ENCODE measurements at regions not wholly inside any gene's neighbourhood (a gene's known extent, or its start where the extent isn't known, plus 50 kb on each side); places are given as distances from the start of the nearest gene placed in this dataset.

DNA sequence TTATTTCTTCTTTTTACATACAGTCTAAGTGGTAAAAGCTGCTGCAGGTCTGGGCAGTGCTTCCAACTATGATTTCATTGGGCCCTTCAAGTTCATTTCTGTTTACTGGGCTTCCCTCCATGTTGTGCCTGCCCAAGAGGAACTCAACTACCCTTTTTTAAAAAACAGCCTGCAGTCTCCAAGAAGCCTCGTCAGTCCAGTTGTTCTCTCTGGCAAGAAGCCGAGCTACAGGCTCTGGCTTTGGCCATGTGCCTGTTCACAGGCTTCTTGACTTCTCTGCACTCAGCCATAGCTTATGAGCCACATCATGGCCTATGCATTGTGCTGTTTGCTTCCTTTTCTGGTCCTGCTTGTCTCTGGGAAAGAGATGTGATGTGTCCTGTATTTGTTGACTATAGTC lies 119.7 kb upstream of the PJA2 start:
- no peak for DNase-seq

DNA sequence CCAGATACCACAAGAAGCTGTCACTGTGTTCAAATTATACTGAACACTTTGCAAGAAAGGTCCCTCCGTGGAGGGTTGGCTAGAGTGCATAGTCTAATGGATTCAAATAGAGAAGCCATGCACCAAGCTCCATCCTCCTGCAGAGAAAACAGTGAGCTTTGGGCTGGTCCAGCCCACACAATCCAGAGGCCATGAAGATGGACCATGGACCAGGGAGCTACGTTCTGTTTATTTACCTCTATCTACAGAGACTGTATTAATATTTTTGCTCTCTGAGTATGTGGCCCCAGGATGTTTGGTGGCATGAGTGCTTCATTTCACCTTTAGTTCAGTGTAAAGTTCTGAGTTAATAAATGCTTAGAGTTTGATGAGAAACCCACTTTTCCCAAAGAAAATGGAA lies 114.8 kb upstream of the PJA2 start:
- no peak for DNase-seq

DNA sequence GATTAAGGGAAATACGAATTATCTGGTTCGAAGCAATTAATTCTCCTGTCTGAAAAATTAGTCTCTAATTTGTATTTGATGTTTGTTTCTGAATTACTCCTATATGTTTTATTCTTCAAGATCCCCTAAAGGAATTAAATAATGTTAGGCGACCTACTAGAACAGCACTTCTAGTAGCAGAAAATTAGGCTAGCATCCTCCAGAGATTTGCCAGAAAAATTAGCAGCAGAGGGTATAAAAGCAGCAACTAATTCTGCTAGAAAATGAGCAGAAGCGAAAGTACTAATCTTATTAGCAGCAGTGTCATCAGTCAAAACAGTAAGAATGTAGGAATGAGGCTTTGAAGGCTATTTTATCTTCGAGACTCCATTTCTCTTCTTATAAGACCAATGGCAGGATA lies 114.3 kb upstream of the PJA2 start:
- no peak for DNase-seq

DNA sequence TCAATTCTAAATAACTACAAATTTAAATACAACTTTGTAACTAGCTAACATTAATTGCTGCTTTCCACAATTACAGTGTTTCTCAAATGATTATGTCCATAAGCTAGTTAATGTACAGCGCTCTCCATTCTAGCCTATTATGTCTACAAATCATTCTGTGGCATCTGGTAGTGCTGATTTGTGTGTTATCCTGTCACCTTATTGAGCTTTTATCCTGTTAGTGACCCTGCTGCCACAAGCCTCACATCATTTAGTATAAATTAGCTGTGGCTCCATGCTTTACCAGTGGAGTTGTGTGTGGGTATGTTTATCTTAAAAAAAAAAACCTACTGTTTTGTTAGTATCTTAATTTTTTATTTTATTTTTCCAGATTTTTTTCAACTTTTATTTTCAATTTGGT lies 112.6 kb upstream of the PJA2 start:
- no peak for DNase-seq

DNA sequence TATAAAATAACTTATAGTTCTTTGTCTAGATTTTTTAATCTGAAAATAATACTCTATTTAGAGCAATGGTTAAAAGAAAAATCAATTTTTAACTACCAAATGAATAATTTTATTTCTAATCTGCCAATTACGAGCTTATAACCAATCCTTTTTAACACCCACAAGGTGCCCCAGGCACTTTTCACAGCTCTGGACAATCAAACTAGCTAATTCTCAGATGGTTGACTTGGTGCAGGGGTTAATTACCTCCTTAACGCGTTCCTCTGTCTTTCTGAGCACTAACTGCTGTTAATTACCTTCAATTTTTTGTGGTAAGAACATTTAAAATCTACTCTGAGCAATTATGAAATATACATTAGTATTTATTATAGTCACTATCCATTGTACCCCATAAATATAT lies 109.6 kb upstream of the PJA2 start:
- DNase-seq, result no peak

DNA sequence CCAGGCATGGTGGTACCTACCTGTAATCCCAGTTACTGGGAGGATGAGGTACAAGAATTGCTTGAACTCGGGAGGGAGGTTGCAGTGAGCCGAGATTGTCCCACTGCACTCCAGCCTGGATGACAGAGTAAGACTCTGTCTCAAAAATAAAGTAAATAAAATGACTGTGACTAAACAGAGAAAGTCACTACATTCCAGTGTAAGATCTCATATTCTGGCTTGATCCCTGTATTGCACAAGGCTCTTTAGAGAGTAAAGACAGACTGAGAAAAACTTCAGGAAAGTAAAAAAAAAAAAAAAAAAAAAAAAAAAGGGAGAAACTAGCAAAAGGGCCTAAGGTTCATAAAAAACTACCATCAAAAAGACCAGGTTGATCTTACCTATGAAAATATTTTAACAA lies 106.6 kb upstream of the PJA2 start:
- DNase-seq, result no peak

DNA sequence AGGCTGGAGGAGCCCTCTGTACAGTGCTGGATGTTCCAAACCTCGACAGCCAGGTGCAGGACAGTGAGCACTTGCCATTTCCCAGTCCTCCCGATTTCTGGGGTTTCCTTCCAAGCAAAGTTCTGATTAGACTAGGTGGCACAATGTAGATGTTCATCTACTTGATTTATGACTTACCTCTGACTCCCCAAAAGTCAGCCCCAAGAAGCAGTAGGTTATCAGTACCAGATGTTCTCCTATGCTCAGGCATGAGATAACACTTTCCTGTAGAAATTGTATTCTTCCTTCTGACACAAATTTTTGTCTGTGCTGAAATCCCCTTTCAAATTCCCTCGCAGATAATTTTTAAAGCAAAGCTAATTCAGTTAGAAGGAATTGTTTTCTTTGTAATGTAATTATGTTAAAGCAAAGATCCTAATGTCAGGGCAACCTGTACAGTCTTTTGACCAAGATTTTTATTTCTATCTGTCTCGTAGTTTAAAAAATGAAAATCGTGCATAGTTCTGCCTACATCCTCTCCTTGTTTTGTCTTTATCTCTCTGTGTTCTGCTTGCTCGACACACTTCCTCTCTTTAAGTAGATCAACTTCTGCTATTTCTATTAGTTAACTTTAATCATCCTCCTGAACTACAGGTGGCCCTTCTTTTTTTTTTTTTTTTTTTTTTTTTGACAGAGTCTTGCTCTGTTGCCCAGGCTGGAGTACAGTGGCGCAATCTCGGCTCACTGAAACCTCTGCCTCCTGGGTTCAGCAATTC lies 102.4 kb upstream of the PJA2 start:
- no peak for DNase-seq

DNA sequence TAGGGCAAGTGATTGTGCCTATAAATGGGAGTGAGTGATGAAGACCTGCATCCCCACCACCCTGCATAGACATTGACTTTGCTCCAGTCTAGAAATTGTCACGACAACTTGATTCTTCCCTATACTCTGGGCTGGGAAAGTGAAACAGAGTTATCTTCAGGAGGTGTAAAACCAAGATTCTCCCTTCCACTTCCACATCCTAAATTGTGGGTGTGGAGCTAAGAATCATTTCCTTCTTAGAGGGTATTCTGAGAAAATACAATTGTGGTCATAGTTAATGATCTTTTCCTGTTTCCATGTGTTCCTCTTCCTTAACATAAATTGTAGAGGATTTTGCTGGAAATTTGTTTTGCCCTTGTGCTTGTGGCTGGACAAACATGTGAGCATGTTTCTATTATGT lies 96.8 kb upstream of the PJA2 start:
- DNase-seq, result no peak

DNA sequence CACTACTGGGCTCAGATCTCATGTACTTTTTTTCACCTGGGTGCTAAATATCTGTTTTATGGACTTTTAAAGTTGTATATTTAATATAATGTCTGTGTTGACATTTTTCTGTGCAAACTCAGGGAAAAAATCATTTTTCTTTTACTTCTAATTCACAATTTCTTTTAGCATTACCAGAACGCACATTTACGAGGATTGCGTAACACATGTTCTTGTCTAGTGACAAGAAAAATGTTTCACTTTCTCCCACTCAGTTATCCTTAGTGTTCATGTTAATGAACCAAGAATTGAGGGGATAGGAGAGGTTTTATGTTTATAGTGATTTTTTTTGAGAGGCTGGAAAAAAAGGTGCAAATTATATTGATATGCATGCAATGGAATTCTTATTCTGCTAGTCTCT lies 86.3 kb upstream of the PJA2 start:
- no peak for DNase-seq

DNA sequence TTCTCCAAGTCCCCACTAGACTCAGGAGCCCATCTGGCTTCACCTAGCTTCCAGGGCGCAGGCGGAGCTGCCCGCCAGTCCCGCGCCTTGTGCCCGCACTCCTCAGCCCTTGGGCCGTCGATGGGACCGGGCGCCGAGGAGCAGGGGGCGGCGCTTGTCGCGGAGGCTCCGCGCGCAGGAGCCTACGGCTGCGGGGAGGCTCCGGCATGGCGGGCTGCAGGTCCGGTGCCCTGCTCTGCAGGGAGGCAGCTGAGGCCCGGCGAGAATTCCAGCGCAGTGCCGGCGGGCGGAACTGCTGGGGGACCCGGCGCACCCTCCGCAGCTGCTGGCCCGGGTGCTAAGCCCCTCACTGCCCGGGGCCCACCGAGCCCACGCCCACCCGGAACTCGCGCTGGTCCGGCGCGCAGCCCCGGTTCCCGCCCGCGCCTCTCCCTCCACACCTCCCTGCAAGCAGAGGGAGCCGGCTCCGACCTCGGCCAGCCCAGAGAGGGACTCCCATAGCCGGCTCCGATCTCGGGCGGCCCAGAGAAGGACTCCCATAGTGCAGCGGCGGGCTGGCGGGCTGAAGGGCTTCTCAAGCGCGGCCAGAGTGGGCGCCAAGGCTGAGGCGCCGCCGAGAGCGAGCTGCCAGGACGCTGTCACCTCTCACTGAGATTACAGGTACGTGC lies 78.1 kb upstream of the PJA2 start:
- DNase-seq, result no peak

DNA sequence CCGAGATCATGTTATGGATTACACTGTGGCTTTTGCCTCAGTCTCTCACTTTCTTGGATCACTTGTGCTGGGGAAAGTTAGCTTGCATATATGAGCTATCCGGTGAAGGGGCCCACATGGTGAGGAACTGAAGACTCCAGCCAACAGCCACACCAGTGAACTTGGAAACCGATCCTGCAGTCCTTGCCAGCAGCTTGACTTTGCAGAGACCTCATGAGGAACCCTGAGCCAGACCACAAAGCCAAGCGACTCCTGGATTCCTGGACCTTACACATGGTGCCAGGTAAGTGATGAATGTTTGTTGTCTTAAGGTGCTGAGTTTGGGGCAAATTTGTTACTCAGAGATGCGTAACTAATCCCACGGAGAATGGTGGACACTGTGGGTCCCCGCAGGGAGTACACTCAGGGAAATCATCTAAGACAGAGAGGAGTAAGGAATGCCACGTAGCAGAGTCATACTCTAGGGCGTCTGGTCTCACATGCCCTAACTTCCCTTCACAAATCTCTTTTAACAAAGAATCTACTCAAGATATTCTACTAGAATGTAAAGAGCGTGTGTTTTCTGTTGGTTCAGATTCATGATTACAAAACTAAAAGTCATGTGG lies 76.5 kb upstream of the PJA2 start:
- no peak for DNase-seq

DNA sequence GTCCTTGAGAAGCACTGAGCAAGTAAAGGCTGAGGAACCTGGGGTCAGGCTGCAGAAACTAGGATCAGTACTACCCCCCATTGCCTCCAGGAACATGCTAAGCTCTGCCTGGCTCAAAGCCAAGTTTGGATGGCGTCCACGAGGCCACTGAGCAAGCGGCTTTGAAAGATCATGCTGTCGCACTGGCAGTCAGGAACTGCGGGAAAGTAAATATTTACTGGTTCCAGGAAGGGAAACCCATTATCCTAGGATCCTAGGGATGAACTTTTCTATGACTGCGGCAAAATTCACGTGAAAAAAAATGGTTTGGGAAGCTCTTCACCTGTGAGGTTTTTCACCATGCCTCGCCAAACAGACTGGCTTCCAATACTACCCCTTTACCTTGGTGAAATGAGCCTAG lies 75.3 kb upstream of the PJA2 start:
- no peak for DNase-seq

DNA sequence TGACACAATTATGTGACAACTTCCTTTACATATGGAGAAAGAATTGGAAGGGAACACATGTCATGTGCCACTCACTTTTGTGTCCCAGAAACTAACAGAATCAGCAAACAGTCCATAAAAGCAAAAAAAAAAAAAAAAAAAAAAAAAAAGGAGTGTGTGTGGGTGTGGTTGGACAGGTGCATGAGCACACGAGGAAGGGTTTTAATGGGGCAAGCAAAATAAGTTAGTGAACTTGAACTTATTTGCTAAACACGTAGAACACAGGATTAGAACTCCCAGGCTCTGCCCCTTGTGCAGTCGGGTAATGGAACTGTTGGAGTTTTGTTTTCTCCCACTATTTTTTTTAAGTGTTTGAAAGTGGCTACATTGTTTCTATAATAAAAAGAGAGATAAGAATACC lies 74.8 kb upstream of the PJA2 start:
- no peak for DNase-seq

DNA sequence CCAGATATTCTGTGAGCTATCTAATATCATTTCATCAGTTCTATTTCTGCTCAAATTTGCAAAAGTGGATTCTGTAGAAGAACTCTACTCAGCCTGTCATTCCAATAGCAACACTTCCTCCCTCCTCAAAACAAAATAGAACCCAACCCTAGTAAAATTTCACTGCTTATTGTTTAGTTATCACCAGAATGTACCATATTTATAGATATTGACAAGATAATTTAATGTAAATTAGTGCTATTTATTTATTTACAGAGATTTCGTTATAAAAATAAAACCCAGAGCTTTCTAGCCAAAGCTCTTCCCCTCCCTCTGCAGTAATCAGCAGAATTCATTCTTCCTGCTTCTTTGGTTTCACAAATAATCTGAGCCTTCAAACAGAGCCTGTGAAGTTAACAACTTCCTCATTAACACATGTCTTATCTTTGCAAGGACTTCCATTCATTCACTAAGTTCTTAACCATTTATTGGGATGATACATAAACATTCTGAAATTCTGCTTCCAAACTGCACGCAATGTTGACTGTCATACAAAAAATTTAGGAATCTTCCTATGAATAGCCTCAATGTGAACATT lies 73.7 kb upstream of the PJA2 start:
- no peak for DNase-seq

DNA sequence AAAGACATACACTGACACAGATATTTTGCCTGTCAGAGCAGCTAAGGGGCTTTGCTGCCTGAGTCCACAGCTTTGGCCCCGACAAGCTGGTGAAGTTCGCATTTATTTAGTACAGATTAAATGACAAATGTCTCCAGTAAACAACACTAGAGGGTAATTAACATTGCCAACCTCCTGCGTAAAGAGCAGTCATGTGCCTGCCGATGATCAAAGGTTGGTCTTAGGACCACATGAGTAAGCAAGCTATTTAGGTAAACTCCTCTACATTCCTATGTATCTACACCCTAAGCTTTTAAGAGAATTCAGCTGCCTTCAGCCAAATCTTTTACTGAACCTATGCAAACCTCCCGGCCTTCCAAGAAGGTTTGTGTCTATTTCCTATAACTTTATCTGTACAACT lies 73.0 kb upstream of the PJA2 start:
- DNase-seq, result no peak

DNA sequence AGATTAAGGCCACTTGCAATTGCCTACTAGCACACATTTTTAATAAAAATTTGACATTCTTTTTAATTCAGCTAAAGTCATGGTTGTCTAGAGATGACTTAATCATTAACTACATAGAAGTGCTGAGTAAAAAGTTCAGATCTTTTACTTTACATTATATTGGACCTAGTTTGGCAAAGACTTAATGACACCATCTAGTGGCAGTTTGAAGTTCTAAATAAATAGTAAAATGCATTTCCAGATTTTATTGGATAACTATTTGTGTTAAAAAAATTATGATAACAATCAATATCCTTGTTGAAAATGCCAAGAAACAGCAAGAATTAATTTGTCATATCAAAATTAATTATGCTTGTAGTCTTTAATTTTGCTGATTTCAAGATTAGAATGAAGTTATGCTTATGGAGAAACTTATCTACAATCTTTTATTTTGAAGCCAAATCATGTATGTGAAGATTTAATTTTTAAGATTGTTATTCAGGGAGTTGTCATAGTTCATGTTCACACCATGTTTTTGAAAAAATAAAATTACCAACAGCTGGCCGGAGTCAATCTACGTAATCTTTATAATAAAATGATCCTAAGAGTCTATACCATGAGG lies 69.6 kb upstream of the PJA2 start:
- no peak for DNase-seq

DNA sequence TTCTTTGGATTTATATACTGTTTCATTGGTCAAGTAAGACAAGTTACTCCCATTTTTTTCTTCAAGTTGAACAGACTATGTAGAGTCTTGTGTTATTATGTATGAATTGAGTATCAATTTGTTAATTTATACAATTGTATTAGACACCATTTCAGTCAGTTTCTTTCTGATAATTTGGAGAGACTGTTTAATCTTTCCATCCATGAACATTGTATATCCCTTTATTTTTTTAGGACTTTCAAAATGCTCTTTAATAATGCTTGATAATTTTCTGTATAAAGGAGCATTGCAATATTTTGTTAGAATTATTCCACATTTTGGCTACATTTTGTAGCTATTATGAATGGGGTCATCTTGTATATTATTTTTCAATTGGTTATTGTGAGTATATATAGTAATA lies 69.1 kb upstream of the PJA2 start:
- DNase-seq, result no peak

DNA sequence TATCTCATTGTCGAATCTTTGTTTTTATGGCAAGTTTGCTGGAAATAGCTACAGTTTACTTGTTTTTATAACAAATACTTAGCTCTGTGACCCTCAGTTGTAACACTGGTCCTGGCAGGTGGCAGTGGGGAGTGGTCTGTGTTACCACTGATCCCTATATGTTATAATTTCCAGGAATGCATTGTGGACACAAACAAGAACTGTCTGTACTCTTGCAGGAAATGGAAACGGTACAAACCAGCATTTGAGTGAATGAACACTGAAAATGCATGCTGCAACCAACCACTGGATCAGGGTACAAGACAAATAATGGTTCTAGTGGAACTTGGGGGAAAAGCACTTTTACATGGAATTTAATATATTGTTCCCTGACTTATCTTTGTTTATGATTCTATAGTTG lies 66.5 kb upstream of the PJA2 start:
- no peak for DNase-seq

DNA sequence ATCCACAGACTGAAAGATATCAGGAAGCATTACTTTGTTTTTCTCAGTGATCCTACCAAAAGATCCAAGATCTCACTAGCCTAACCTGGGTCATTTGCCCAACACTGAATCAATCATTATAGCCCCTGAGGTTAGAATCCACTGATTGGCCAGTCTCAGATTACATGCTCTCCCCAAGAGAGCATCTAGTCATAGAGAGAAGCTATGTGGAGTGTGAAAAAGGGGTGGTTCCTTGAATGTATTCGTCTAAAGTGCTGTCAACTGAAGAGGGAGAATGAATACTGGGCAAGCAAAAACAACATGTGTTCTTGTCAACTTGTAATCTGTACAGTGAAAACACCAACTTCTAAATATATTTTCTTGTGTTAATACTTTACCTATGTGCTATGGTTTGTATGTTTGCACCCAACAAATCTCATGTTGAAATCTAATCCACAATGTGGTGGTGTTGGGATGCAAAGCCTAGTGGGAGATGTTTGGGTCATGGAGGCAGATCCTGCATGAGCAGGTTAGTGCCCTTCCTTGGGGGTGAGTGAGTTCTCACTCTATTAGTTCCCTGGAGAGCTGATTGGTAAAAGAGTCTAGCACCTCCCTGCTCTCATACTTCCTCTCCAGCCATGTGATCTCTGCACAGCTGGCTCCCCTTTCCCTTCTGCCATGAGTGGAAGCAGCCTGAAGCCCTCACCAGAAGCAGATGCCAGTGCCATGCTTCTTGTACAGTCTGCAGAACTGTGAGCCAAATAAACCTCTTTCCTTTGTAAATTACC lies 60.3 kb upstream of the PJA2 start:
- DNase-seq, result no peak

DNA sequence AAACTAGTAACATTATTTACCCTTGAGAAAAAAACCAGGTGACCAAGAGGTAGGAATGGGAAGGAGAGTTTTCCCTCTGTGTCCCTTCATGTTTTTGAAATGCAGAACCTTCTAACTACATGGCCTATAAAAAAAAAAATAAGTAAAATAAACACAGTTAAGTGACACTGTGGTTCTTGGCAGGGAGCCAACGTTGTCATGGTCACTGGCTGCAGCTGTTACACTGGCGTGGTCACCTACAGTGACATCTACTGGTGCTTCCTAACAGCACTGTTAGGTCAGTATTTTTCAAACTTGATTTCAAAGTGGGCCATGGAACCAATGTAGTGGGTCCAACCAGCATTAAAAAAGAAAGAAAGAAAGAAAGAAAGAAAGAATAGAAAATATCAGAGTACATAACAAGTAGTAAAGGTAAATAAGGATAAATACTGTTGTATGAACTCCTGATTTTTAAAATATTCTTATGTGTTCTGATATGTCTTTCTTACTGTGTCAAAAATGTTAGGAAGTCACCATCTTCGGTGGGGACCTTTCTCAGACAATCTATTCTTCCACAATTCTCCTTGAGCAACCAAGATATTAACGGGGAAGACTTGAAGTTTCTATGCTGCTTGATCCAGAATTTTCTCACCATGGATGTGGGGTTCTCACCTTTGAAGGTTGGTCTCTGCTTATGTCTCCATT lies 59.1 kb upstream of the PJA2 start:
- peak; percentile 53 for DNase-seq

DNA sequence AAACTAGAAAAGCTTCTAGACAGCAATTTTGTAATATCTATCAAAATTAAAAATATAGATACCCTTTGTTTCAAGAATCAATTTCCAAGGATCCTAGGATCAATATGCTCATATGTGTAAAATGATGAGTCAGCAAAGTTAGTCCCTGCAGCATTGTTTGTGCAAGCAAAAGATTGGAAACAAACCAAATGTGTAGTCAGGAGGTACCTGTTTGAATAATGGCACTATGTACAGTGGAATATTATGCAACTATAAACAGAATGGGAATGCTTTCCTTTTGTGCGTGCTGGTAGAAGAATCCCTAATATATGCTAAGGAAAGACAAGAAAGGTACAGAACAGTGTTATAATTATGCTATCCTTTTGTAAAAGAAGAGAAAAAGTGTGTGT lies 58.5 kb upstream of the PJA2 start:
- no peak for DNase-seq

DNA sequence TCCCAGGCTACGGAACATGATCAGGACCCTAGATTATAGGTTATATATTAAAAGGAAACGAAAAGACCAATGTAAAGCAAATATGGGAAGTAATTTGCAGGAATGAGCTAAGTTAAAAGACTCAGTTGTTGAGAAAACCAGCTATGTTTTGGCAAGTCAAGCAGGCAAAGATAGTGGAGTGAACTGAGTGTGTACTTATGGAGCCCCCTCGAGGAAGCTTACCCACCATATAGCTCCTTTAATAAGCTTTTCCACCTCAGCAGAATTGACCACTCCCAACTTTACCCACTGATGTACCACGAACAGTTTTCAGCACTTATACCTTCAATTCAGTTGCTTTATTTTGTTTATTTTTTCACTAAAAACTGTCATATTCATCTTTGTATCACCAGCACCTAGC lies 57.3 kb upstream of the PJA2 start:
- no peak for DNase-seq

Measured in central memory CD4-positive, alpha-beta T cell (primary cell).